ENCODE measurements at regions not wholly inside any gene's neighbourhood (a gene's known extent, or its start where the extent isn't known, plus 50 kb on each side); places are given as distances from the start of the nearest gene placed in this dataset.

DNA sequence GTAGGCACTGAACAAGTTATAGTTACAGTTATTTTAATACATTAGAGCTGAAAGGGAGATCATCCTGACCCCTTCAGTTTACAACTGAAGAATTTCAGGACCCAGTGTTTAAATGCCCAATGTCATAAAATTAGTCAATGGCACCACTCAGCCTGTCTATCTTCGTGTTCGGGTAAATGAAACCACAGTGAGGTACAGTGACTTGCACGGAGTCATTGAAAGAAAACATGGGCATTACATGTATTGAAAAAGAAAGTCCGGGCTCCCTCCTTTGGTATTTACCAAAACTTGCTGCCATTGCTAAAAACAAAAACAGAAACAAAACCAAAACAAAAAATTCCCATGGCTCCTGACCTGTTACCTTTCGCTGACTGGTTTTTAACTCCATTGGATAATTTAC lies 131.7 kb downstream of the SH2D1A start:
- DNase-seq (ENCODE audit: low spot score): no peak
- no peaks in the 10 kb centered on the region for H3K9me3 Mint-ChIP-seq (ENCODE audit: low read depth)
- no peaks in the 10 kb centered on the region for H3K36me3 Mint-ChIP-seq (ENCODE audit: low read depth)
- no peak overlapping the region for H3K27ac Mint-ChIP-seq (ENCODE audit: unreplicated experiment)
- H3K4me1 Mint-ChIP-seq (ENCODE audit: low read depth): no peaks in the 10 kb centered on the region
- no peak overlapping the region for H3K4me3 Mint-ChIP-seq (ENCODE audit: unreplicated experiment)
- TF ChIP-seq, protein P1, sequence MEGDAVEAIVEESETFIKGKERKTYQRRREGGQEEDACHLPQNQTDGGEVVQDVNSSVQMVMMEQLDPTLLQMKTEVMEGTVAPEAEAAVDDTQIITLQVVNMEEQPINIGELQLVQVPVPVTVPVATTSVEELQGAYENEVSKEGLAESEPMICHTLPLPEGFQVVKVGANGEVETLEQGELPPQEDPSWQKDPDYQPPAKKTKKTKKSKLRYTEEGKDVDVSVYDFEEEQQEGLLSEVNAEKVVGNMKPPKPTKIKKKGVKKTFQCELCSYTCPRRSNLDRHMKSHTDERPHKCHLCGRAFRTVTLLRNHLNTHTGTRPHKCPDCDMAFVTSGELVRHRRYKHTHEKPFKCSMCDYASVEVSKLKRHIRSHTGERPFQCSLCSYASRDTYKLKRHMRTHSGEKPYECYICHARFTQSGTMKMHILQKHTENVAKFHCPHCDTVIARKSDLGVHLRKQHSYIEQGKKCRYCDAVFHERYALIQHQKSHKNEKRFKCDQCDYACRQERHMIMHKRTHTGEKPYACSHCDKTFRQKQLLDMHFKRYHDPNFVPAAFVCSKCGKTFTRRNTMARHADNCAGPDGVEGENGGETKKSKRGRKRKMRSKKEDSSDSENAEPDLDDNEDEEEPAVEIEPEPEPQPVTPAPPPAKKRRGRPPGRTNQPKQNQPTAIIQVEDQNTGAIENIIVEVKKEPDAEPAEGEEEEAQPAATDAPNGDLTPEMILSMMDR (IDR thresholded peaks at IDR 0.05): no peak
- peaks cover 11% of the 10 kb centered on the region for H3K27me3 Mint-ChIP-seq (ENCODE audit: low read depth)

DNA sequence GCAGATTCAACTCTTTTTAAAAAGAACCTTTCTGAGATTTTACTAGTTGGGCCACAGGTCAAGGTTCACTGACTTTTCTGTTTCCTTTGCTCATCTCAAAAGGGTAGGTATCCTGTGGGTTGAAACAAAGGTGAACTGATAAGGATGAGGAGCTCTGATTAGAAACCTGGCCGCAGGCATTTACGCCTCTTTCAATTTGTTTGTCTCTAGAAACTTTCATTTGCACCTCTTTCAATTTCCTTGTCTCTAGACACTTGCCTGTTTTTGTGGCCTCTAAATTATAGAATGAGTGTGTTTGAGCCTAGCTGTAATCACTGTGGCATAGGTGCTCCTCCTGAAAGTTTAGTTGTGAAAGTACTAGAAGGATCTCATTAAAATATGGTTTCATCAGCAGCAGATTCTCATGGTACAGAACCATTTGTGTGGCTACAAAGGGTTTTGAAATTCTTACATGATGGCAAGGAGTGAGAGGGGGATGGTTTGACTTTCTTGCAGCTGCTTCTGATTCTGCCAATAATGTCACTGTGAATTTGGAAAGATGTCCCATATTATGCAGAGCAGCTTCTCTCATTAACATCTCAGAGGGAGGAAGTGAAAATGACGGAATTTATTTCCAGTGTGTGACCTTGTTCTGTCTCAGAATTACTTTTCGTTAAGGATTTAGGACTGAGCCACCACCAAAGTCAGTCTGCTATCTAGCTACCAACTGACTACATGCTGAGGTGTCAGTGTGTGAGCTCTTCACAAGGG lies 142.2 kb downstream of the SH2D1A start:
- no peak for DNase-seq (ENCODE audit: low spot score)
- H3K9me3 Mint-ChIP-seq (ENCODE audit: low read depth): no peaks in the 10 kb centered on the region
- H3K4me1 Mint-ChIP-seq (ENCODE audit: low read depth): no peaks in the 10 kb centered on the region
- TF ChIP-seq, protein P1 (IDR thresholded peaks at IDR 0.05): no peak
- H3K36me3 Mint-ChIP-seq (ENCODE audit: low read depth): no peaks in the 10 kb centered on the region
- no peak overlapping the region for H3K27ac Mint-ChIP-seq (ENCODE audit: unreplicated experiment)
- H3K4me3 Mint-ChIP-seq (ENCODE audit: unreplicated experiment): no peak overlapping the region
- H3K27me3 Mint-ChIP-seq (ENCODE audit: low read depth): peaks cover 2% of the 10 kb centered on the region

DNA sequence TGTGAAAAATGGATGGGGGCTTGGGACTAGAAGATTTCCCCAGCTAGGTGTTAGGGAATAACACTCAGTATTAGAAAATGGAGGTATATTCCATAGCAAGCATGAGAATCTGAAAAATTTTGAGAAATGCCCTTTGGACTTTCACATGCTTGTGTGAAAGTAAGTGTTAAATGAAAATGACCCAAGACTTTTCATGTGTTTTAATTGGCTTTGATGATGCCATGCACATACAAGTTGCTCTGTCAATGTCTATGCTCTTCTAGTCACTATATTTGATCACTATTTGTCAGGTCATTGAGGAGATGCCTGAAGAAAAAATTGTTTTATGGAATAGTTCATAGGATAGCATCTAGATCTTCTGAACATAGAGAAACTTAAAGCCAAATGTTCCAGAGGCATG lies 147.6 kb downstream of the SH2D1A start:
- no peak overlapping the region for H3K27ac Mint-ChIP-seq (ENCODE audit: unreplicated experiment)
- no peaks in the 10 kb centered on the region for H3K36me3 Mint-ChIP-seq (ENCODE audit: low read depth)
- TF ChIP-seq, protein P1 (IDR thresholded peaks at IDR 0.05): no peak
- DNase-seq (ENCODE audit: low spot score): no peak
- no peak overlapping the region for H3K4me3 Mint-ChIP-seq (ENCODE audit: unreplicated experiment)
- peaks cover 3% of the 10 kb centered on the region for H3K9me3 Mint-ChIP-seq (ENCODE audit: low read depth)
- no peaks in the 10 kb centered on the region for H3K4me1 Mint-ChIP-seq (ENCODE audit: low read depth)
- peaks cover 2% of the 10 kb centered on the region for H3K27me3 Mint-ChIP-seq (ENCODE audit: low read depth)

DNA sequence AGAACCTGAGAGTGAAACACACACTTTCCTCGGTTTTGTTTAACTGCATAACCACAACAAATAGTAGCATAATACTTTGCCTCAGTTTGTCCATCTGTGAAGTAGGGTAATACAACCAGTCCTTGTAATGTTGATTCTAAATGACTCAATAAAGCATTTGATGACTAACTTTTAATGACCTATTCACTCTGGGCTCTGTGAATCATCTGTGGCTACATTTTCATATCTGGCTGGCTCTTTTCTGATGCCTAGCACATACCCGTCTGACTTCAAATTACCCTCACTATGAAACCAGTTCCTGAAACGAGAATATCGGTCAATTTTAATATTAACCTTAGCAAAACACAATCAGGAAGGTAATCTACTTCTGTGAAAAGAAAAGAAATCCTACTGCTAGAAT lies 151.0 kb downstream of the SH2D1A start:
- DNase-seq (ENCODE audit: low spot score): no peak
- Mint-ChIP-seq H3K4me1 (ENCODE audit: low read depth) (peaks cover 3% of the 10 kb centered on the region), H3K27ac (ENCODE audit: unreplicated experiment) (no peak overlapping the region), H3K9me3 (ENCODE audit: low read depth) (peaks cover 3% of the 10 kb centered on the region), H3K4me3 (ENCODE audit: unreplicated experiment) (no peak overlapping the region), H3K36me3 (ENCODE audit: low read depth) (no peaks in the 10 kb centered on the region), H3K27me3 (ENCODE audit: low read depth) (peaks cover 5% of the 10 kb centered on the region)
- TF ChIP-seq, protein P1 (IDR thresholded peaks at IDR 0.05): no peak

DNA sequence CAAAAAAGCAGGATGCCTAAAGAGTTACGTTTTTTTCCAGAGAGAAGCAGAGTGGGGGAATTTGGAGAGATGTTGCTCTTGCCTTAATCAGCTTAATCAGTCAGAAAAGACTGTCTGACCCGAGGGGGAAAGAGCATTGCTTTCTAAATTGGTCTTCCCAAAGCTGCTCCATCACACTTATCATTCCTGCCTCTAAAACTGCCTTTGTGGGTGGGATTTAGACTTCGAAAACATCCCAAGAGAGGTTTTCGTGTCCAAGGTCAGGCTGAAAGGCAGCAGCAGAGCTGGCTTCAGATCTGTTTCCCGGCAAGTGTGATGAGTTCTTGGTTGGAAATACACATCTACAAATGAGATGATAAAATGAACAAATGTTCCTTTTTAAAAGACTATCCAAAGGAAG lies 155.2 kb downstream of the SH2D1A start:
- TF ChIP-seq, protein P1 (IDR thresholded peaks at IDR 0.05): no peak
- Mint-ChIP-seq H3K27ac (ENCODE audit: unreplicated experiment) (no peak overlapping the region), H3K4me3 (ENCODE audit: unreplicated experiment) (no peak overlapping the region), H3K9me3 (ENCODE audit: low read depth) (no peaks in the 10 kb centered on the region), H3K27me3 (ENCODE audit: low read depth) (peaks cover 9% of the 10 kb centered on the region), H3K36me3 (ENCODE audit: low read depth) (no peaks in the 10 kb centered on the region), H3K4me1 (ENCODE audit: low read depth) (peaks cover 3% of the 10 kb centered on the region)
- DNase-seq (ENCODE audit: low spot score): no peak
